A549 (cell line): ENCODE measurements at regions not wholly inside any gene's neighbourhood (a gene's known extent, or its start where the extent isn't known, plus 50 kb on each side); places are given as distances from the start of the nearest gene placed in this dataset.

Source experiments
- FOXS1 ChIP-seq: fragments of 250-450 bp; sonication (Bioruptor Pico); IDR thresholded peaks from 2 replicates; pipeline ENCODE4 v1.5.0; 2020; ENCODE audit warnings: mild to moderate bottlenecking, moderate library complexity
- JUNB ChIP-seq: fragments of >200 bp; sonication (Bioruptor Twin); formaldehyde crosslinking; IDR thresholded peaks from 2 replicates; pipeline ENCODE4 v1.6.1; 2016
- KDM1A ChIP-seq: fragments of 200-600 bp; sonication (generic); IDR thresholded peaks from 2 replicates; pipeline ENCODE4 v1.6.1; 2016; ENCODE audit warnings: low read depth, mild to moderate bottlenecking
- KDM5A ChIP-seq: fragments of 200-600 bp; sonication (generic); IDR thresholded peaks from 2 replicates; pipeline ENCODE4 v1.6.1; 2016; ENCODE audit warnings: antibody characterized with exemption, mild to moderate bottlenecking
- RAD21 ChIP-seq, 2 experiments: fragments of >200 bp in 1 of 2; sonication (Bioruptor Twin) in 1 of 2; formaldehyde crosslinking in 1 of 2; IDR thresholded peaks in 1 of 2; conservative IDR thresholded peaks in 1 of 2; 2 replicates in 1 of 2; 3 replicates in 1 of 2; pipeline ENCODE4 v1.6.1; 2012 to 2018; ENCODE audit warnings: inconsistent platforms in 1 of 2
- SMC3 ChIP-seq: fragments of >200 bp; sonication (Bioruptor Twin); formaldehyde crosslinking; IDR thresholded peaks from 3 replicates; pipeline ENCODE4 v1.6.1; 2018; ENCODE audit warnings: inconsistent platforms
- TF ChIP-seq, protein P1 (sequence below): fragments of >200 bp; sonication (Bioruptor Twin); formaldehyde crosslinking; IDR thresholded peaks from 3 replicates; pipeline ENCODE4 v1.5.1; 2016

DNA sequence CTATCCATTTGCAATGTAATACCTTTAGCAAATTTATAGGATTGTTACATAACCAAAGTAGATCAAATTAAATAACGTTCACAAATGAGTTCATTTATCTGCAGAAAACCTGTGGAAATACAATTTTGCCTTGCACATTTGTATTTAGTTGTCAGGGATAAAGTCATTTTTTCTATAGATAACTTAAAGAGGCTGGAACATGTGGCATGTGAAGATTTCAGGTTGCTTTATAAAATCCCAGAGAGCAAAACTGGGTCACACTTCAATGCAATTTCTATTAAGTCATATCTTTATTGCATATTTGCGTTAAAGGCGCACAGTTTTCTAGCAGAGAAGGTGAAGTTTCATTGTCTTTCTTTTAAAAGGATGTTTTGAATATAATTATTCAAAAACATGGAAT lies 342.4 kb downstream of the USP25 start:
- TF ChIP-seq, protein P1, sequence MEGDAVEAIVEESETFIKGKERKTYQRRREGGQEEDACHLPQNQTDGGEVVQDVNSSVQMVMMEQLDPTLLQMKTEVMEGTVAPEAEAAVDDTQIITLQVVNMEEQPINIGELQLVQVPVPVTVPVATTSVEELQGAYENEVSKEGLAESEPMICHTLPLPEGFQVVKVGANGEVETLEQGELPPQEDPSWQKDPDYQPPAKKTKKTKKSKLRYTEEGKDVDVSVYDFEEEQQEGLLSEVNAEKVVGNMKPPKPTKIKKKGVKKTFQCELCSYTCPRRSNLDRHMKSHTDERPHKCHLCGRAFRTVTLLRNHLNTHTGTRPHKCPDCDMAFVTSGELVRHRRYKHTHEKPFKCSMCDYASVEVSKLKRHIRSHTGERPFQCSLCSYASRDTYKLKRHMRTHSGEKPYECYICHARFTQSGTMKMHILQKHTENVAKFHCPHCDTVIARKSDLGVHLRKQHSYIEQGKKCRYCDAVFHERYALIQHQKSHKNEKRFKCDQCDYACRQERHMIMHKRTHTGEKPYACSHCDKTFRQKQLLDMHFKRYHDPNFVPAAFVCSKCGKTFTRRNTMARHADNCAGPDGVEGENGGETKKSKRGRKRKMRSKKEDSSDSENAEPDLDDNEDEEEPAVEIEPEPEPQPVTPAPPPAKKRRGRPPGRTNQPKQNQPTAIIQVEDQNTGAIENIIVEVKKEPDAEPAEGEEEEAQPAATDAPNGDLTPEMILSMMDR = no peak
- TF ChIP-seq KDM1A = no peak
- no peak for TF ChIP-seq SMC3
- no peak for TF ChIP-seq FOXS1
- TF ChIP-seq KDM5A = no peak
- TF ChIP-seq JUNB = no peak
- no peak for TF ChIP-seq RAD21 (conservative IDR thresholded peaks at IDR 0.05 in 1 of 2, IDR thresholded peaks at IDR 0.05 in 1 of 2)
